AG10803 (cell line): ENCODE measurements at regions not wholly inside any gene's neighbourhood (a gene's known extent, or its start where the extent isn't known, plus 50 kb on each side); places are given as distances from the start of the nearest gene placed in this dataset.

Experiments used
- DNase-seq: peaks from one replicate; pipeline ENCODE4 v3.0.0; 2010; ENCODE audit warnings: low read depth
- H3K4me3 ChIP-seq: 2 replicates; pipeline ENCODE4 v1.5.1; 2011; ENCODE audit warnings: mild to moderate bottlenecking, low read length, control low read depth
- TF ChIP-seq, protein P1 (sequence below): conservative IDR thresholded peaks from 2 replicates; pipeline ENCODE4 v1.5.1; 2011; ENCODE audit warnings: mild to moderate bottlenecking, low read length, control low read depth, inconsistent platforms

GRCh38 chr3:72475258-72476138 is 372.7 kb downstream of the SHQ1 start:
- TF ChIP-seq, protein P1, sequence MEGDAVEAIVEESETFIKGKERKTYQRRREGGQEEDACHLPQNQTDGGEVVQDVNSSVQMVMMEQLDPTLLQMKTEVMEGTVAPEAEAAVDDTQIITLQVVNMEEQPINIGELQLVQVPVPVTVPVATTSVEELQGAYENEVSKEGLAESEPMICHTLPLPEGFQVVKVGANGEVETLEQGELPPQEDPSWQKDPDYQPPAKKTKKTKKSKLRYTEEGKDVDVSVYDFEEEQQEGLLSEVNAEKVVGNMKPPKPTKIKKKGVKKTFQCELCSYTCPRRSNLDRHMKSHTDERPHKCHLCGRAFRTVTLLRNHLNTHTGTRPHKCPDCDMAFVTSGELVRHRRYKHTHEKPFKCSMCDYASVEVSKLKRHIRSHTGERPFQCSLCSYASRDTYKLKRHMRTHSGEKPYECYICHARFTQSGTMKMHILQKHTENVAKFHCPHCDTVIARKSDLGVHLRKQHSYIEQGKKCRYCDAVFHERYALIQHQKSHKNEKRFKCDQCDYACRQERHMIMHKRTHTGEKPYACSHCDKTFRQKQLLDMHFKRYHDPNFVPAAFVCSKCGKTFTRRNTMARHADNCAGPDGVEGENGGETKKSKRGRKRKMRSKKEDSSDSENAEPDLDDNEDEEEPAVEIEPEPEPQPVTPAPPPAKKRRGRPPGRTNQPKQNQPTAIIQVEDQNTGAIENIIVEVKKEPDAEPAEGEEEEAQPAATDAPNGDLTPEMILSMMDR: no peak
- no peak overlapping the region for H3K4me3 ChIP-seq
- no peak for DNase-seq

- no peak overlapping the region for H3K4me3 ChIP-seq
- TF ChIP-seq, protein P1: no peak
- DNase-seq: no peak
Measured at GRCh38 chr3:72474775-72475174, 373.5 kb downstream of the SHQ1 start.

GRCh38 chr3:72473156-72473555 is 375.1 kb downstream of the SHQ1 start:
- TF ChIP-seq, protein P1: no peak
- no peak overlapping the region for H3K4me3 ChIP-seq
- DNase-seq: no peak

GRCh38 chr3:72470904-72471417 is 377.3 kb downstream of the SHQ1 start:
- DNase-seq: no peak
- no peak overlapping the region for H3K4me3 ChIP-seq
- TF ChIP-seq, protein P1: no peak

DNA sequence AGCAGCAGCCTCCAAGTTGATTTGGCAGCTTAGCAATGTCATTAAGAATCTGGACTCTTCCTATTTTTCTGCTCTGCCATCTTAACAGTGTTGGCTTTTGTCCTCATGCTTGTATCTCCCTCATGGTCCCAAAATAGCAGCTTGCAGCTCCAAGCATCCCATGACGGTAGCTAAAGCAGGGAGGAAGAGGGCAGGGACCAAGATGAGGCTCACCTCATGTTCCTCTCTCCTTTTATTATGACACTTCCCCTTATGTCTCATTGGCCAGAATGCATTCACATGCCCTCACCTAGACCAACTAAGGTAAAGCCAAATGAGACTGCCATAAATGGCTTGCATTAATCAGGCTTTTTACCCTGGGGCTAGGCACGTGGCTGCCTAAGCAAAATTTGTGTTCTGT is 382.4 kb downstream of the SHQ1 start:
- H3K4me3 ChIP-seq: no peak overlapping the region
- no peak for DNase-seq
- TF ChIP-seq, protein P1: no peak

DNA sequence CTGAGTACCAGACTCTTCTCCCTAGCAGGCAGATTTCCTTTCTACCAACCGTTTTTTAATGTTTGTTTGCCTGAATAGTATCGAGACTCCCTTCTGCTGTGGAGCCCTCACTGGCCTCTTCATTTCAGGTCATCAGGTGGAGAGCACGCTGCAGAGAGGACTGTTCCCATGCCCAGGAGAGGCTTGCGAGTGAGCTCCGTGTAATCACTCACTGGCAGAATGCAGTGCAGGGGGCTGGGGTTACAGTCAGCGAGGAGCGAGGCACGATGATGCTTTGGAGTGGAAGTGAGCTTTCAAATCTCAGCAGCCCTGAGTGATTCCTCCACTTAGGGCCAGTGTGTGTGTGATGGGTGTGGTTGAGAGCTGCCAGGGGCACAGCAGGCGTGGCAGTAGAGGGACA is 385.2 kb downstream of the SHQ1 start:
- DNase-seq: no peak

More for the DNA sequence above, 385.2 kb downstream of the SHQ1 start:
- H3K4me3 ChIP-seq: no peak overlapping the region
- TF ChIP-seq, protein P1: no peak
